ENCODE measurements at regions not wholly inside any gene's neighbourhood (a gene's known extent, or its start where the extent isn't known, plus 50 kb on each side); places are given as distances from the start of the nearest gene placed in this dataset.

- no peak for TF ChIP-seq ZNF350 (tag by site-specific recombination; IDR thresholded peaks at IDR 0.05)
- no peak for TF ChIP-seq ZFP3 (tag by site-specific recombination; IDR thresholded peaks at IDR 0.05; ENCODE audit: low read depth)
- no peak for TF ChIP-seq OVOL3 (tag by site-specific recombination; IDR thresholded peaks at IDR 0.05)
- TF ChIP-seq INSM2 (tag by site-specific recombination; IDR thresholded peaks at IDR 0.05): no peak
Observed at GRCh38 chr5:173828952-173829351, 59.2 kb upstream of the CPEB4 start.

Measured in HEK293 (cell line).